ENCODE measurements at regions not wholly inside any gene's neighbourhood (a gene's known extent, or its start where the extent isn't known, plus 50 kb on each side); places are given as distances from the start of the nearest gene placed in this dataset.

DNA sequence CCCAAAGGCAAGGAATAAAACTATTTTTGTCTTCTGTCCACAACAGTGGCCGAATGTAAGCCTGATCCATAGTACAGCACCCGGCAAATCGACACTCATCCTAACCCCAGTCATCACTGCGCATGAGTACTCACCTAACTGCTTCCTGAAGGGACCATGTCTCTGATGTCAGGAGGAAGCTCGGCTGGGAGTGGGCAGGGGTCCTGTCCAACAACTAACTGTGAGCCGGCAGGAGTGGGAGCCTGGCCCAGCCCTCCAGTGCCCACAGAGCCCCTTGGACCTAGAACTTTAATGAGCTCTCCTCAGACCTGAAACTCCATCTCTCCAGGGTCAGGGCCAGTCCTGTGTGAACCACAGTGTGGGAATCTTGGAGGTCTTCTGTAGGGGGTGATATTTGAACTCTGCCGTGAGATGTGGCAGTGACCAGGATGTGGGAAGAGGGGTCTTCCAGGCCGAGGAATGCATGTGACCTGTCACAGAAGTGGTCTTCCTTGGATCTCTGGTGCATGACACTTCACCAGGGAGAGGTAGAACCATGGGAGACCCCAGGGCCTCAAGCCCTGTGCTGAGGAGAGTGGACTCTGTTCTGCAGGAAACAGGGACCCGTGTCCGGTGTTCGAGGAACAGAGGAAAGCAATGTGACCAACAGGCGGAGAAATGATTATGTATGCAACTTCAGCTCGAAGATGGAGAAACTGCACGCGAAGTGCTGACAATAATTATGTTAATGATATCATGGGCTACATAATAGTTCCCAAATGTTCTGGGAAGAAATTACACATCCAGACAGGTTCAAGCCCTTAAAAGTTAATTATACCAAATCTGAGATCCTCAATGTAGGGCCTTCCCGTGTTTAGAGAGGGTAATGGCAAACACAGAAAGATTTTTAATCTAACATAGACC, 240.1 kb upstream of the HDAC4 start:
- DNase-seq, result no peak

DNA sequence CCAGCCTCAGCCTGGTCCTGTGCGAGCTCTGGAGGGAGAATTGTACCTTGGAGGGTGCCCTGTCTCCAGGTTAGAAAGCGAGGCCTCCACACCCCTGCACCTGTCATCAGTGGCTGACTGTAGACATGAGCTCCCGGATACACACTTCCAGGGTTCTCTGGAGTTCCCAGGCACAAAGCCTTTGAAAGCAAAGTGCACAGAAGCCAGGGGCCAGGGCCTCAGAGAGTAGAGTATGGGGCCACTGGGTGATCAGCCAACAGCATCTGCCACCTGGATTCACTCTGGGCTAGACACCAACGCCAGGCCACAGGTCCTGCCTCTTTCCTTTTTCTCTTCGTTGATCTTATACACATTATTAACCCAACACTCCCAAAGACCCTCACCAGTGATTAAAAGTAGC, 239.4 kb upstream of the HDAC4 start:
- no peak for DNase-seq

DNA sequence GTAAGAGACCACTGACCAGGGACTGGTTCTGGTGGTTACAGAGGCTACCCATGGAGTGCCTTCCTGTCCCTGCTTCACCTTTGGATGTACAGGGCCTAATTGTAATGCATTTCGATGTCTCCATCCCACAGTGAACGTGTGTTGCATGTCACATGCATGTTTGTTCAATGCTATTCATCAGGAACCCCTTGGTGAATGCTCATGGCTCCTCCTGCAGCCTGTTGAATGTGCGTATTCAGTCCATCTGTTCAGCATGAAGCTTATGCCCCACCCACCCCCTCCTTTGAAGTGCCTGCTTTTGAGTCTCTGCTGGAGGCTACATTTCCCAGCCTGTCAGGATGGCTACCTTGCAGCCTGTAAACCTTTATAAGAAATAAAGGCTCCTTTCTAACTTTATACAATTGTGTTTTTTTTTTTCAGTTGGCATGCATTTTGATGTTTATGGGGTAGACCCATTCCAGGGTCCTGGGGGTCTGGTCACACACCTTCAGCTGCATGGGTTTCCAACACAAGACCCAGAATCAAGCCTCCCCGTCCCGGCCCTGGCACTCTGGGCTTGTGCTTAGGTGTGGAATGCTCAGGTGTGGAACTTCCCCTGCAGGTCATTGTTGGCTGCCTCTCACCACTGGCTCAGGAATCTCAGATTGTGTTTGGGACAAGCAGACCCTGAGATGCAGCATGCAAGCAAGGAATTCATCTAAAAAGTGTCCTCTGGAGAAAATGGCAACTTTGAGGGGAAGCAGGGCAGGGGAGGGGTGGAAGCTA, 238.8 kb upstream of the HDAC4 start:
- no peak for DNase-seq

DNA sequence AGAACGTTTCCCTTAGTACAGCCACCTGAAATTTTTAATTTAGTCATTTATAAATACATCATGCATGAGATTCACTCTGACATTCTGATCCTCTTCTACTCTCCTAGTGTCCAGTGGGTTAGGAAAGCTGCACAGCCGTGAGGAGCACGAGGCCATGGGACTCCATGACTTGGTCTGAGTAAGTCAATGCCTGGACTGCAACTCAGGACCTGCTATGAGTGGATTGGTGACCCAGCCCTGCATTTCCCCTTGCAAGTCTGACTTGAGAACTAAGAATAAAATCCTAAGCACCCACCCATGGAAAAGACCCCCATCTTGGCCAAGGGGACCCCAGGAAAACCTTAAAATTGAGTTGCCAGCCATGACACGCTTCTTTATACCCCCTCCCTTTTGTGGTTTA, 237.6 kb upstream of the HDAC4 start:
- DNase-seq, result no peak

DNA sequence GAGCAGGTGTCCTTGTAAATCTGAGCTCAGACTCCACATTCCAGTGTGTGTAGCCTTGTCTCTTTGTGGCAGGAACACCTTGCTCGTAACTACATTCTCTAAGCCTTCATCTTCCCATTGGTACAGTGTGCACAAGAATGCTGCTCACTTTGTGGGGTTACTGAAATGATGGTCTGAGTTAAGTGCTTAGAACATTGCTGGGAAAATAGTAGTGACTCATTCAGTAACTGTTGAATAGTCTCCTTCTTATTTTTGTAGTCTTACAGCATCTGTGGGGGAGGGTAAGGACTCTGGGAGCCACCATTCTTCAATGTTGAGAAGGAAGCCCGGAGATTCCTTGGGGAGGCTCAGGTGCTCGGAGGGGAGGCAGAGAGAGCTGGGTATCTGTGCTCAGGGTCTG, 236.0 kb upstream of the HDAC4 start:
- no peak for DNase-seq

DNA sequence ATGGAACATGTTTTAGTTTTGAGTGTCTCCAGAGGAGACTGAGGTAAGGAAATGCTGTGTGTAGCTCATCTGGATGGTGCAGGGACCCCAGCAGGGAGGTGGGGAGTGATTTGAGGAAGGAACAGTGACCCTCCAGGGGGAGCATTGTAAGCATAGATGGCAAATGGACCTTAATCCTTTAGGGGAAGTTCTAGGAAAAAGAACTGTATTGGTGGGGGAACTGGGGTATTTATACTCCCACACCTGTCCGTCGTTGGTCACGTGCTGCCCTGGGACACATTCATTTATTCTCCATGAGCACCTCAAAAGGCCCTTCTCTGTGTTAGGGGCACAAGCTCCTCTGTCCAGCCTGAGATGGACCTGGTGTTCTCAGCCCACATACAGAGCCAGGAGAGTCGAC, 233.9 kb upstream of the HDAC4 start:
- no peak for DNase-seq

DNA sequence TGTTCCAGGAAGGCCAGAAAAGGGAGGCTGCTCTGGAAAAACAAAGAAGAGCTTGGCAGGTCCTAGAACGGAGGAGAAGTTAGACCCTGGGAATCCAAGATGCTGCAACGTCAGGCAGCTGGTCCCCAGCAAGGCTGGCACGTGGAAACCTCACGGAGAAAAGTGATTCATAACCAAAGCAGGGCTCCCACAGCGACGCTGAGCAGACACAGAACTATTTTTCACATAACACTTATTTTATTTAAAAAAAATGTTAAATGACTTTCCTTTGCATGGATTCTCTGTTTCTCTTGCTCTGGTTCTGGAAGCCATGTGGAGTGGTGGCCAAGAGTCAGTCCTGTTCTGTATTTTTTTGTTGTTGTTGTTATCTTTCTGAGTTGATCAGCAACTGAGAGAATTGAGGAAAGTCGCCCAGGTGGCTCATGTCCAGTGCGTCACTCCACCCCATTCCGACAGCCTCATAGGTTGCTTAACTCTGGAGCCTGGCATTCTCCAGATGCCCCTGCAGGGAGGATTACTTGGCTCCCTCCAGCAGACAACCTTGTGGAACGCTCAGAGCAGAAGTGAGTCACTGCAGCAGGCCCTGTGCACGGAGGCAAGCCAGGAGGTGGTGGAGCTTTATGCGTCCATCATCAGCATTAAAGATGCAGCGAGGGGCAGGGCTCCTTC, 229.9 kb upstream of the HDAC4 start:
- no peak for DNase-seq

DNA sequence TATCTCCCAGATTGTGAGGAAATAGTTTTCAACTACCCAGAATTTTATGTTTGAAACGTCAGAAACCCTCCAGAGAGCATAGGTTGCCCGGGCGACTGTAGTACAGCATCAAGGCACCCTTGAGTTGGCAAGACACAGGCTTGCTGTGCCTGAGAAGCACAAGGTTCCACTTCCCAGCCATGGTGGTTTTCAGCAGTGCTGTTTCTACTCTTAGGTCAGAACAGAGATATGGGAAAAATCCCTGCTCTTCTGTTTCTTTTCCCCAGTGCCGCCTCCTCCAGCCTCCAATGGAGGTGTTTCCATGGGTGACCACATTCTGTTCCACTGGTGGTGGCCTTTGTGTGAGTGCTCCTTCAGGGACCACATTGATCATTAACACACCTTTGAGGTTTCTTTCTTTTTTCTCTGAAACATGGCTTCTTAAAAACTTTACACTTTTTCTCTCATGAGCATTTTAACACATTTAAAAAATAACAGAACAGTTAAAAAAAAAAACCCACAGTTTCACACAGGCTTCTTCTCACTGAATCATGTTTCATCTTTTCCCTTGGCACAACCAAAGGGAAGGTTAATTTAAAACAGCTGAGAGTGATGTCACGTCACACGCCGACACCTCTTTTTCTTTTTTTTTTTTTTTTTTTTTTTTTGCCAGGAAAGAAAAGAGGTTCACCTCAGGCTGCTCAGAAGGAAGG, 229.3 kb upstream of the HDAC4 start:
- DNase-seq, result no peak

DNA sequence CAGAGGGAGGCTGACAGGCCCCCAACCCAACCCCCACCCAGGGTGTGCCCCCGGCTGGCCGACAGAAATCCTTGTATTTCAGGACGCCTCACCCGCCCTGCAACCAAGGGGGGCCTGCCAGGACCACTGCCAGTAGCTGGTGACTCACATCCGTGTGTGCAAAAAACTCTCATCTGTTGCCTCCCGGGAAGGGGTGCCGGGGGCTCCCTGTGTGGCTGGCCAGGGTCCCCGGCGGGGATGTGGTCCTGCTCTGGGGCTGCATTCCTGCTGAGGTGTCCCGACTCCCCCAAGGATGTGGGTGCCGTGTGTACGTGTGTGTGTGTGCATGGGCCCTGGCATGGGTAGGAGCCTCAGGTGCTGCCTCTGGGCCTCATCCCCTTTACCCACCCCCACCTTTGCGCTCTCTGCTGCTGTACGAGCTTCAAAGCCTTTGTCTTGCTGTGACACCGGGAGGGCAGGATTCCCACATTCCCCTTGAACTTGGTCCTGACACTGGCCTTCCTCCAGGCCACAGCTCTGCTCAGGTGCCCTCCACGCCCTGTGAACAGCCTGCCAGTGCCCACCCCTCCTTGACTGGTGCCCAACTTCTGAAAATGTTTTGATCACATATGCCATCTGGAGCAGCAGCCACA, 226.3 kb upstream of the HDAC4 start:
- no peak for DNase-seq

DNA sequence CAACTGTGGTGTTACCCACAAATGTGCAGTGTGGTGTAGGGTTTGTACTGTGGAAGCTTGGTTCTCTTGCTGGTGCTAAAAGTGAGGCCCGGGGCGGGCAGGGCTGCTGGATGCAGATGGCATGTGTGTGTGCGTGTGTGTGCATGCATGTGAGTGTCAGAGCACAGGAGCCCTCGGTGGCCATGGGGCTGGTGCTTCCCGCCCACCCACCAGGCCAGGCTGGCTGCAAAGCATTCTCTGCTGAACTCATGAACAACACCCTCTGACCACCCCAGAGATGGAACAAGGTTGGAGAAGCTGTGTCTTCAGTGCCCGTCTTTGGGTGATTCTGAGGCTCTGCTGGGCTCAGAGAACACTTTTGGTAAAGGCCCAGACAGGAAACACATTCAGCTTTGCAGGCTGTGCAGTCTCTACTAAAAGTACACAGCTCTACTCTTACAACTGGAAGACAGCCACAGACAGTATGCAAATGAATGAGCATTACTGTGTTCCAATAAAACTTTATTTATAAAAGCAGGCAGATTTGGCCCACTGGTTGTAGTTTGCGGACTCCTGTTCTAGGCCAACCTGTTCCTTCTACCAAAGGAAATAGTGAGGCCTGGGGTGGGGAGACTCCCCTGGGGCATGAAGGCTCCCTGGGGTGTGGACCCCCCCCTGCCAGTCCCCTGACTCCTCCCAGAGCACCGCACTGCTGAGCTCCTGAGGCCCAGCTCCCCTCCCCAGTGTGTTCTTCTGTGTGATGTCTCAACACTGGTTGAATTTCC, 225.3 kb upstream of the HDAC4 start:
- DNase-seq, result no peak

DNA sequence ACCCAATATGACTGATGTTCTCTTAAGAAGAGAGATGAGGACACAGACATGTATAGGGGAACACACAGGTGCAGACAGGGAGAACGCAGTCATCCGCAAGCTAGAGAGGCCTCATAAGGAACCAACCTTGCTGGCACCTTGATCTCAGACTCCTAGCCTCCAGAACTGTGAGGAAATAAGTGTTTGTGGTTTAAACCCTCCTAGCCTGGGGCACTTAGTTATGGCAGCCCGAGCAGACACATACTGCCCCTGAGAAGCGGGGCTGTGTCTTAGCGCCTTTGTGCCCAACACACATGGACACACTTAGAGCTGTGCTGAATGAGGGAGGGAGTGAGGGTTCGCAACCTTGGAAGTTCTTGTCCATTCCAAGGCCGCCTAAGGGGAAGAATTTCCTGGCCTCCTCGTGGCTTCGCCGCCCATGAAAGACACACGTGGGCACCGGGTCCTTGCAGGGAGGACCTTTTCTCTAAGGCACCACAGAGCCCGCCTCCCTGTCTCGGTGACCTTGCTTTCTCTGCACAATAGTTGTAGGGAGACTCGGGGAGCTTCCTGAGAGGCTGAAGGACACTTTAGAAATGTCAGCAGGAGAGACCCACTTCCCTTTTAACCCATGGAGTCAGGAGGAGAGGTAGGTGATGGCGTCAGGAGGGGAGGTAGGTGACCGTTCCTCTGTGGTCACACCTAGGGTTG, 224.5 kb upstream of the HDAC4 start:
- DNase-seq, result no peak

DNA sequence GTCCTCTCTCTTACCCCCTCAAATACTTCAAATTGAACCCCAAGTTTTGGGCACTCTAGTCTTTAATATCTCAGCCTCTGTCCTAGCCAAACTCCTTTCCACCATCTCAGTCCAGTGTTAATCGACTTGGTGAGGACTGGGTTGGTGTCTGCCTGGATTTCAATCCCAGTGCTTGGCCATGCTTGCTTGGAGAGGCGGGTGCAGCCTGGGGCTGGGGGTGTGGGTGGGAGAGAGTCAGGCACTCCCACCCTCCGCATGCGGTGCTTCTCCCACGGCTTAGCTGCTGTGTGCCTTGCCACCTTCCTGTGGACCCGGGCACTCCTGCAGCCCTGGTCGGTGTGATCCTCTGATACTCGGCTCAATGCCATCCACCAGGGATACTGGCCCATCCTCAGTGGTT, 220.8 kb upstream of the HDAC4 start:
- no peak for DNase-seq

DNA sequence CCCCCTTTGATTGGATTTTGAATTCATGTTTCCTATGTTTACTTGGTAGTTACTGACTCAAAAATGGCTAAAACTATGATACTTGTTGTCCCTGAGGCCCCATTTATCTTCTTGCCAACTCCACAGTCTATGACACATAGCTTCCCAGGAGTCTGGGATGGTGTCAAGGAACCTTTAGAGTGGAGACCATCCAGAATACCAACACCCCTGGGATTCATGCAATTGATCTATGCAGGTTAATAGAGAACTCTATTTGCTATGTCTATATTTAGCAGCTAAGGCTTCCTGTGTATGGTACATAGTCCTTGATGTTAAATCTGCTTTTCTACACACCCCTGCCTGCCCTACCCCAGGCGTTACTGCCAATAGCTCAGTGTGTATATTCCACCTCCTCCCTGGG, 218.5 kb upstream of the HDAC4 start:
- DNase-seq, result no peak

DNA sequence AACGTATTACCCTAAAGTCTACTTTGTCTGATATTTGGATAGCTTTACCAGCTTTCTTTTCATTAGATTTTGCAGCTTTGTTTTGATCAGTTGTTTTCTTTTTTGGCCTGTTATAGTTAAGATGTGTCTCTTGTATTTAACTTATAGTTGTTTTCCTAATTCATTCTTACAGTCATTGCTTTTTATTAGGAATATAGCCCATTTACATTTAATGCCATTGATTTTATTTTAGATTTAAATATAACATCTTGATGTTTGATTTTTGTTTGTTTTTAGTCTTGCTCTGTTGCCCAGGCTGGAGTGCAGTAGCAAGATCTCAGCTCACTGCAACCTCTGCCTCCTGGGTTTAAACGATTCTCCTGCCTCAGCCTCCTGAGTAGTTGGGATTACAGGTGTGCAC, 215.9 kb upstream of the HDAC4 start:
- DNase-seq, result no peak

DNA sequence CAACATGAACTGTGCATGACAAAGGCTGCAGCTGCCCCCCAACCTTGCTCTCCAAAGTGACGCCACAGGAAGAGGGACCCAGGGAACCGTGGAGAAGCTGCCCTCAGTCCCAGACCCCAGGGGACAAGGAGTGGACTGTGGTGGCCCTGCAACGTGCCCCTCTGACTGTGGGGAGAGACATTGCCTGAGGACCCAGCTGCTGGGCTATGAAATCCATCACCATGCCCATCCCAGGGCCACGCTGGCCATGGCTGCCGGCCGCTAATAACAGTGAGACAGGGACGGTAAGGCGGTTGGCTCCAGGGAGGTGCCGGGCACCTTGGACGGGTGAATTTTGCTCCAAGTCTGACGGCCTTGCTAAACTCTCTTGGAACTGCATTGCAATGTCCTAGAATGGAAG, 211.3 kb upstream of the HDAC4 start:
- no peak for DNase-seq

DNA sequence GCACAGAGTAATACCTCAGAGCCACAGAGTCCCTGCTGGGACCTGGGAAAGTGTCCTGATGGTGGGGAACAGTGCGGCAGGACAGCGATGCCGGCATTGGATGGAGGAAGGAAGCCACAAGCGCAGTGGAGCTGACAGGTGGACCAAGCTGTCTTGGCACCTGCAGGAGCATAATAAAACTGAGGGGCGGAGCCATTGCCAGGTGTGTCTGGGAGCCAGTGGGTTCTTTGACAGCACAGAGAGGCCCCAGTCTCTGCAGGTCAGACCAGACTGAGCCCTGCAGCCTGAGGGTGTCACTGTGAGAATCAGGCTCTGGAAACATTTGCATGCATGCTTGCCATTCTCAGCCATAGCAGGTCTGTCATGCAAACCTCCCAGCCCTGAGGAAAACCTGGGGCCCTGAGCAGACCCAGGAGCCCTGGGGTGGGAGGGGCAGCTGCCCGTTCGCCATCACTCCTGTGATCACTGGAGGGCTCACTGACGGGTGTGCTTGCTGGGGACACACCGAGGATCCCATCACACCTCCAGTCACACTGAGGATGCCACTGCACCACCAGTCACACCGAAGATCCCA, 210.5 kb upstream of the HDAC4 start:
- DNase-seq, result no peak

DNA sequence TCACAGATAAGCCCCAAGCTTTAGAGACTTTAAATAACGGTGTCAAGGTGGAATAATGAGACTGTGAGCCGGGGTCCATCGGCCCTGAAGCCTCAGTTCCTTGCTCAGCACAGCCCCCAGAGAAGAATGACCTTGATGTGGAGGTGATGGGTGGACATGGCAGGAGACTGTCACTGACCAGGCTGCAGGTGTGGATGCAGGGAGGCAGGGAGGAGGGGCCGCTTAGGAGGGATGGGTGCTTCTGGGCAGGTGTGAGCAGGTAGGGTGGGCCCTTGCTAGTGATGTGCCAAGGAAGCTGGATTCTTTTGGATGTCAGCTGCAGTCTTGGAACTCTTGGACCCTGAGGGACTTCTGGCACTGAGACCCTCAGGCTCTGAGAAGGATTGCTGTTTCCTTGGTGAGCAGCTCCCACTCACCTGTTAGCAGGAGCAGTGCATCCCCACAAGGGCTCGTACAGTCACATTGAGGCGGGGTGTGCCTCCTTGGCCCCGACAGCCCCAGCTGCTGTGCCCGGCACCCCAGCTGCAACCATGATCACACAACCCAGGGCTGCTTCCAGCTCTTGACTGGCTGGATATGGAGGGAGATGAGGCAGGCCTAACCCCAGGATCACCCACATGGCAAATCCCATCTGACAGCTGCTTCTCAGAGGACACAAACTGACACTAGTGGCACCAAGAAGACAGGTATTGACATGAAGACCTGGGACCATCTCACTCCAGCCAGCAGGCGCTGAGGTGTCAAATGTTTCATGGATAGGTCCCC, 209.8 kb upstream of the HDAC4 start:
- no peak for DNase-seq

DNA sequence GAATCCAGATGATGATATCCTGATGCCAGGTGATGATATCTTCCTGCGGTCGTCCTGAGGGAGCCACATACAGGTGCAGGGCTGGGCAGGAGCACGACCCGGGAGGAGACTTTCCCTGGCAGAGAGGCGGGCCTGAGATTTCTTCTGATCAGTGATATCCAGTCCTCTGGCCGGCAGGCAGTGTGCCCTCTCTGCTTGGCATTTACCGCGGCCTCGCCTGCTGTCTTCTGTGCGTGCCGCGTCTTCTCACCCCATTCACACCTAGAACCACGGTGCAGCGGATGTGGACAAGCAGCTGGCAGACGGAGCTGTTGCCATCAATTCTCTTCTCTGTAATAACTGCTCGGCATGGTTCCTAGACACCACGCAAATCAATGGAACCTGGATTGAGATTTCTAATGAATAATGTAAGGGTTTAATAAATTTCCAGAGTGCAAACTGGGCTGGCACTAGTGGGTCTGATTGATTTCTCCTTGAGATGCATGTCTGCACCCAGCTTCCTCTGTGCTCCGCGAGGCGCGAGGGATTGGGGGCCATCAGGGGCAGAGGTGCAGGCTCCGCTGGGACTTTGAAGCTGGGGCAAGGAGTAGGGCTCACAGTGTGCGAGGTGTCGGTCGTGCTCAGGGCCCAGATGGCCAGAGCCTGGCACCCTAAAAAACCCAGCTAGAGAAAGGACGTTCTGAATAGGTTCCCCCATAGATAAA, 208.9 kb upstream of the HDAC4 start:
- DNase-seq, result no peak

DNA sequence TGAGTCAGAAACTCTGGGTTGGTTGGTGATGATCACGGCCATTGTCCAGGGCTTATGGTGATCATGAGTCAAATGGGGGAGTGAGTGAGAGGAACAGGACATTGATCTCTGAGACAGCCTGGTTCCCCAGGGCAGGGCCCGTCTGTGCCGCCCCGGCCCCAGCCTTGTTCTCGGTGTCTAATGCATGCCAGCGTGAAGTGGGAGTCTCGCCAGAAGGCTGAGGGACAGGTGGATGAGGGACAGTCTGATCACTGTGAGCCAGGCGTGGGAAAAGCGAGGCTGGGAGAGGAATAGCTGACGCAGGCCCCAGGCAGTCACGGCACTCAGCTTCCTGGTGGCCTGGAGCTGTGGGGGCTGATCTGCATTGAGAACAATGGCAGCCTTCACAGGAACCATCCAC, 208.3 kb upstream of the HDAC4 start:
- DNase-seq, result no peak
